GM23338 (cell line): ENCODE measurements at regions not wholly inside any gene's neighbourhood (a gene's known extent, or its start where the extent isn't known, plus 50 kb on each side); places are given as distances from the start of the nearest gene placed in this dataset.
"Not testable (repeated sequence)": the region's sequence is repeated elsewhere in the genome, so short reads cannot be mapped to it uniquely, and the experiment has no call there.

Experiments used
- ATAC-seq: fragments of 200-7000 bp; cut with Tn5 transposase; 3 replicates; pipeline ENCODE4 v1.9.1; 2020
- DNase-seq: peaks from one replicate; pipeline ENCODE4 v3.0.0-alpha.2; 2015; ENCODE audit warnings: low spot score
- H2AFZ ChIP-seq: fragments of 200-600 bp; sonication (generic); 2 replicates; pipeline ENCODE4 v1.8.0; 2016; ENCODE audit warnings: antibody characterized with exemption, mild to moderate bottlenecking, moderate library complexity
- H3F3A ChIP-seq: fragments of 200-600 bp; sonication (generic); replicated peaks from 2 replicates; pipeline ENCODE4 v1.8.0; 2017; ENCODE audit warnings: antibody characterized with exemption, mixed run types, low read depth
- H3K27ac ChIP-seq: fragments of 200-600 bp; sonication (generic); 2 replicates; pipeline ENCODE4 v1.6.1; 2016; ENCODE audit warnings: low read depth
- H3K27me3 ChIP-seq: fragments of 200-600 bp; sonication (generic); 2 replicates; pipeline ENCODE4 v1.8.0; 2016; ENCODE audit warnings: mild to moderate bottlenecking, mixed run types, moderate library complexity; ENCODE audit not compliant: insufficient read depth
- H3K36me3 ChIP-seq: fragments of 200-600 bp; sonication (generic); 2 replicates; pipeline ENCODE4 v1.8.0; 2016; ENCODE audit warnings: mild to moderate bottlenecking; ENCODE audit not compliant: insufficient read depth
- H3K4me1 ChIP-seq: fragments of 200-600 bp; sonication (generic); 2 replicates; pipeline ENCODE4 v1.8.0; 2016; ENCODE audit warnings: mild to moderate bottlenecking, moderate library complexity; ENCODE audit not compliant: insufficient read depth
- H3K4me2 ChIP-seq: fragments of 200-600 bp; sonication (generic); 2 replicates; pipeline ENCODE4 v1.7.1; 2017; ENCODE audit warnings: mixed run types
- H3K4me3 ChIP-seq: fragments of 200-600 bp; sonication (generic); 2 replicates; pipeline ENCODE4 v1.6.1; 2016; ENCODE audit warnings: mixed run types
- H3K79me2 ChIP-seq: fragments of 200-600 bp; sonication (generic); replicated peaks from 2 replicates; pipeline ENCODE4 v1.8.0; 2017; ENCODE audit warnings: mild to moderate bottlenecking; ENCODE audit not compliant: insufficient read depth
- H3K9me2 ChIP-seq: fragments of 200-600 bp; sonication (generic); 2 replicates; pipeline ENCODE4 v1.8.0; 2017; ENCODE audit not compliant: insufficient read depth
- H4K20me1 ChIP-seq: fragments of 200-600 bp; sonication (generic); replicated peaks from 2 replicates; pipeline ENCODE4 v1.8.0; 2017; ENCODE audit warnings: mild to moderate bottlenecking; ENCODE audit not compliant: insufficient read depth
- H3K27ac Mint-ChIP-seq: 2 replicates; pipeline ENCODE4 v1.8.0; 2020; ENCODE audit warnings: inconsistent platforms, mild to moderate bottlenecking, moderate library complexity, mixed read lengths
- H3K27me3 Mint-ChIP-seq: 3 replicates; pipeline ENCODE4 v1.8.0; 2022; ENCODE audit warnings: low read depth, mild to moderate bottlenecking, moderate library complexity, mixed read lengths, inconsistent platforms; ENCODE audit not compliant: insufficient read depth, poor library complexity
- H3K36me3 Mint-ChIP-seq: 3 replicates; pipeline ENCODE4 v1.8.0; 2021; ENCODE audit warnings: low read depth, mild to moderate bottlenecking, inconsistent platforms, moderate library complexity, mixed read lengths
- H3K4me1 Mint-ChIP-seq: 3 replicates; pipeline ENCODE4 v1.8.0; 2020; ENCODE audit warnings: mild to moderate bottlenecking, inconsistent platforms, mixed read lengths
- H3K4me3 Mint-ChIP-seq: 3 replicates; pipeline ENCODE4 v1.8.0; 2021; ENCODE audit warnings: moderate library complexity, mild to moderate bottlenecking, inconsistent platforms, mixed read lengths
- H3K9me3 Mint-ChIP-seq: 3 replicates; pipeline ENCODE4 v1.8.0; 2020; ENCODE audit warnings: moderate library complexity, mild to moderate bottlenecking, inconsistent platforms, mixed read lengths
- CREB1 ChIP-seq: fragments of 250-450 bp; sonication (Bioruptor Pico); IDR thresholded peaks from 2 replicates; pipeline ENCODE4 v1.5.0; 2020; ENCODE audit warnings: low read depth, mild to moderate bottlenecking, moderate library complexity
- CTCF ChIP-seq, 2 experiments: fragments of 200-600 bp in 1 of 2; sonication (generic) in 1 of 2; conservative IDR thresholded peaks; 2 replicates each; pipeline versions ENCODE4 v1.5.1 to v1.6.1; 2016 to 2017; ENCODE audit warnings: antibody characterized with exemption in 2 of 2, low read depth in 2 of 2, mild to moderate bottlenecking in 2 of 2, moderate library complexity in 1 of 2
- ETS1 ChIP-seq: IDR thresholded peaks from 2 replicates; pipeline ENCODE4 v1.6.1; 2016; ENCODE audit warnings: antibody characterized with exemption
- EZH2 ChIP-seq: fragments of 200-600 bp; sonication (generic); IDR thresholded peaks from one replicate; pipeline ENCODE4 v1.8.0; 2017; ENCODE audit warnings: antibody characterized with exemption, mild to moderate bottlenecking, low read depth; ENCODE audit not compliant: unreplicated experiment
- EZH2phosphoT487 ChIP-seq: fragments of 200-600 bp; sonication (generic); IDR thresholded peaks from one replicate; pipeline ENCODE4 v1.8.1; 2018; ENCODE audit warnings: antibody characterized with exemption; ENCODE audit not compliant: unreplicated experiment
- JUNB ChIP-seq: IDR thresholded peaks from one replicate; pipeline ENCODE4 v1.6.1; 2016; ENCODE audit warnings: antibody characterized with exemption; ENCODE audit not compliant: unreplicated experiment
- NANOG ChIP-seq: IDR thresholded peaks from 2 replicates; pipeline ENCODE4 v1.6.1; 2016; ENCODE audit warnings: antibody characterized with exemption, borderline replicate concordance
- POLR2AphosphoS5 ChIP-seq: IDR thresholded peaks from 2 replicates; pipeline ENCODE4 v1.6.1; 2016; ENCODE audit warnings: antibody characterized with exemption, low read depth
- REST ChIP-seq: IDR thresholded peaks from one replicate; pipeline ENCODE4 v1.6.1; 2018; ENCODE audit warnings: antibody characterized with exemption; ENCODE audit not compliant: unreplicated experiment
- STAT1 ChIP-seq: IDR thresholded peaks from one replicate; pipeline ENCODE4 v1.6.1; 2016; ENCODE audit warnings: antibody characterized with exemption; ENCODE audit not compliant: unreplicated experiment
- ZNF114 ChIP-seq: fragments of 250-450 bp; sonication (Bioruptor Pico); IDR thresholded peaks from 2 replicates; pipeline ENCODE4 v1.5.0; 2020; ENCODE audit warnings: mild to moderate bottlenecking, moderate library complexity
- ZNF331 ChIP-seq: fragments of 250-450 bp; sonication (Bioruptor Pico); IDR thresholded peaks from 2 replicates; pipeline ENCODE4 v1.5.0; 2020; ENCODE audit warnings: low read depth, mild to moderate bottlenecking, moderate library complexity

GRCh38 chr12:83244001-83244400 is 557.3 kb downstream of the TMTC2 start:
- no peaks in the 10 kb centered on the region for H3K36me3 Mint-ChIP-seq
- no peaks in the 10 kb centered on the region for H3K4me1 Mint-ChIP-seq

GRCh38 chr12:83233987-83234386 is 547.3 kb downstream of the TMTC2 start:
- not testable (repeated sequence) for DNase-seq, H3K4me1 Mint-ChIP-seq, H3K4me2 ChIP-seq, H3K4me1 ChIP-seq, H3K27ac Mint-ChIP-seq, H3K27ac ChIP-seq, H3K9me3 Mint-ChIP-seq, H2AFZ ChIP-seq, H3F3A ChIP-seq, H3K27me3 Mint-ChIP-seq, H3K36me3 ChIP-seq, H3K4me3 Mint-ChIP-seq, H3K79me2 ChIP-seq, H3K27me3 ChIP-seq, H3K9me2 ChIP-seq, ATAC-seq, H3K36me3 Mint-ChIP-seq, H4K20me1 ChIP-seq, H3K4me3 ChIP-seq

More at GRCh38 chr12:83244001-83244400, 557.3 kb downstream of the TMTC2 start:
- Histone ChIP-seq H2AFZ (no peak overlapping the region), H3K79me2 (no peaks in the 10 kb centered on the region), H3K27ac (no peak overlapping the region), H4K20me1 (no peaks in the 10 kb centered on the region), H3K4me2 (no peak overlapping the region), H3K27me3 (no peaks in the 10 kb centered on the region), H3K36me3 (no peaks in the 10 kb centered on the region), H3K4me1 (no peaks in the 10 kb centered on the region), H3K9me2 (no peaks in the 10 kb centered on the region), H3F3A (no peaks in the 10 kb centered on the region), H3K4me3 (no peak overlapping the region)
- no peak overlapping the region for H3K27ac Mint-ChIP-seq
- H3K9me3 Mint-ChIP-seq = no peaks in the 10 kb centered on the region
- ATAC-seq (no peak), DNase-seq (no peak)
- no peaks in the 10 kb centered on the region for H3K27me3 Mint-ChIP-seq
- H3K4me3 Mint-ChIP-seq = no peak overlapping the region
- TF ChIP-seq EZH2 (no peak), ETS1 (no peak), ZNF331 (no peak), EZH2phosphoT487 (no peak), CREB1 (no peak), STAT1 (no peak), NANOG (no peak), POLR2AphosphoS5 (no peak), REST (no peak), CTCF (conservative IDR thresholded peaks at IDR 0.05; ENCODE audit: low read depth in 2 of 2) (no peak), JUNB (no peak), ZNF114 (no peak)

GRCh38 chr12:83226960-83227359 is 540.3 kb downstream of the TMTC2 start:
- H3K27ac Mint-ChIP-seq, H3F3A ChIP-seq, H3K4me3 Mint-ChIP-seq, H3K79me2 ChIP-seq, H3K4me1 ChIP-seq, H3K9me2 ChIP-seq, H3K36me3 ChIP-seq, H3K4me1 Mint-ChIP-seq, ATAC-seq, H3K27ac ChIP-seq, H4K20me1 ChIP-seq, H3K27me3 Mint-ChIP-seq, DNase-seq, H3K9me3 Mint-ChIP-seq, H3K4me3 ChIP-seq, H3K4me2 ChIP-seq, H3K36me3 Mint-ChIP-seq, H3K27me3 ChIP-seq, H2AFZ ChIP-seq: not testable (repeated sequence)
